Embryonic facial prominence (tissue), 1 donor: ENCODE measurements at regions not wholly inside any gene's neighbourhood (a gene's known extent, or its start where the extent isn't known, plus 50 kb on each side); places are given as distances from the start of the nearest gene placed in this dataset.

ENCODE experiments used
- DNase-seq: peaks from one replicate; pipeline ENCODE4 v3.0.0-alpha.2; 2016; ENCODE audit errors: extremely low spot score

- no peak for DNase-seq
Measured at GRCh38 chr5:51279983-51280706, 103.1 kb upstream of the ISL1 start.

- DNase-seq: no peak
Measured at GRCh38 chr5:51286046-51286445, 97.2 kb upstream of the ISL1 start.

- no peak for DNase-seq
Measured at GRCh38 chr5:51302343-51302742, 80.9 kb upstream of the ISL1 start.

GRCh38 chr5:51326844-51327243 lies 56.4 kb upstream of the ISL1 start:
- DNase-seq: no peak
